ENCODE measurements at regions not wholly inside any gene's neighbourhood (a gene's known extent, or its start where the extent isn't known, plus 50 kb on each side); places are given as distances from the start of the nearest gene placed in this dataset.
"Not testable (repeated sequence)": the region's sequence is repeated elsewhere in the genome, so short reads cannot be mapped to it uniquely, and the experiment has no call there.

GRCh38 chr5:162796507-162796906 is 640.9 kb upstream of the CCNG1 start:
- no peak for DNase-seq (ENCODE audit: low read depth)

- DNase-seq (ENCODE audit: low read depth): no peak
Measured at GRCh38 chr5:162800301-162800700, 637.1 kb upstream of the CCNG1 start.

GRCh38 chr5:162801235-162801634 is 636.2 kb upstream of the CCNG1 start:
- no peak for DNase-seq (ENCODE audit: low read depth)

- no peak for DNase-seq (ENCODE audit: low read depth)
Measured at GRCh38 chr5:162806195-162806594, 631.2 kb upstream of the CCNG1 start.

GRCh38 chr5:162811071-162811470 is 626.3 kb upstream of the CCNG1 start:
- DNase-seq (ENCODE audit: low read depth): no peak

- no peak for DNase-seq (ENCODE audit: low read depth)
Measured at GRCh38 chr5:162816816-162817215, 620.6 kb upstream of the CCNG1 start.

GRCh38 chr5:162817364-162817763 is 620.0 kb upstream of the CCNG1 start:
- no peak for DNase-seq (ENCODE audit: low read depth)

- DNase-seq (ENCODE audit: low read depth): not testable (repeated sequence)
Measured at GRCh38 chr5:162821664-162822063, 615.7 kb upstream of the CCNG1 start.

- DNase-seq (ENCODE audit: low read depth): no peak
Measured at GRCh38 chr5:162824360-162824759, 613.0 kb upstream of the CCNG1 start.

- DNase-seq (ENCODE audit: low read depth): no peak
Measured at GRCh38 chr5:162837155-162837554, 600.2 kb upstream of the CCNG1 start.

- DNase-seq (ENCODE audit: low read depth): no peak
Measured at GRCh38 chr5:162842727-162843126, 594.7 kb upstream of the CCNG1 start.

- no peak for DNase-seq (ENCODE audit: low read depth)
Measured at GRCh38 chr5:162852134-162852533, 585.3 kb upstream of the CCNG1 start.

- DNase-seq (ENCODE audit: low read depth): no peak
Measured at GRCh38 chr5:162858770-162859169, 578.6 kb upstream of the CCNG1 start.

GRCh38 chr5:162870966-162871365 is 566.4 kb upstream of the CCNG1 start:
- DNase-seq (ENCODE audit: low read depth): no peak

- no peak for DNase-seq (ENCODE audit: low read depth)
Measured at GRCh38 chr5:162882629-162883028, 554.8 kb upstream of the CCNG1 start.

GRCh38 chr5:162886717-162887116 is 550.7 kb upstream of the CCNG1 start:
- no peak for DNase-seq (ENCODE audit: low read depth)

- DNase-seq (ENCODE audit: low read depth): no peak
Measured at GRCh38 chr5:162888268-162888667, 549.1 kb upstream of the CCNG1 start.

GRCh38 chr5:162911873-162912272 is 525.5 kb upstream of the CCNG1 start:
- DNase-seq (ENCODE audit: low read depth): no peak

- DNase-seq (ENCODE audit: low read depth): no peak
Measured at GRCh38 chr5:162916368-162916767, 521.0 kb upstream of the CCNG1 start.

- no peak for DNase-seq (ENCODE audit: low read depth)
Measured at GRCh38 chr5:162929104-162929503, 508.3 kb upstream of the CCNG1 start.

GRCh38 chr5:162931501-162931900 is 505.9 kb upstream of the CCNG1 start:
- DNase-seq (ENCODE audit: low read depth): no peak

GRCh38 chr5:162939991-162940390 is 497.4 kb upstream of the CCNG1 start:
- no peak for DNase-seq (ENCODE audit: low read depth)

GRCh38 chr5:162948677-162949076 is 488.7 kb upstream of the CCNG1 start:
- no peak for DNase-seq (ENCODE audit: low read depth)

- DNase-seq (ENCODE audit: low read depth): no peak
Measured at GRCh38 chr5:162956570-162956969, 480.8 kb upstream of the CCNG1 start.

GRCh38 chr5:162964144-162964543 is 473.3 kb upstream of the CCNG1 start:
- not testable (repeated sequence) for DNase-seq (ENCODE audit: low read depth)

Measured in CMK (cell line).